GM03348 (cell line): ENCODE measurements at regions not wholly inside any gene's neighbourhood (a gene's known extent, or its start where the extent isn't known, plus 50 kb on each side); places are given as distances from the start of the nearest gene placed in this dataset.

Source experiments
- DNase-seq: peaks from one replicate; pipeline ENCODE4 v3.0.0; 2012; ENCODE audit warnings: low spot score

GRCh38 chr7:125030756-125031387 lies 101.2 kb upstream of the POT1 start:
- DNase-seq, result no peak

GRCh38 chr7:125025620-125026019 lies 96.0 kb upstream of the POT1 start:
- no peak for DNase-seq

- DNase-seq, result no peak
These were observed 91.2 kb upstream of the POT1 start for GRCh38 chr7:125020801-125021200.

- DNase-seq, result no peak
These were observed 80.9 kb upstream of the POT1 start for GRCh38 chr7:125010540-125010939.

- DNase-seq, result peak; percentile 11
These were observed 67.2 kb upstream of the POT1 start for GRCh38 chr7:124996778-124997177.

- DNase-seq, result peak; percentile 74
These were observed 63.4 kb upstream of the POT1 start for GRCh38 chr7:124992851-124993562.

GRCh38 chr7:124989911-124990310 lies 60.3 kb upstream of the POT1 start:
- DNase-seq, result no peak
